Activated T-helper 1 cell treated with anti-CD3 and anti-CD28 coated beads, Interleukin-2, amount 50 U/mL, for 16 hours (primary cell): ENCODE measurements at regions not wholly inside any gene's neighbourhood (a gene's known extent, or its start where the extent isn't known, plus 50 kb on each side); places are given as distances from the start of the nearest gene placed in this dataset.

Experiments
- DNase-seq, 2 donors: peaks; one replicate each; pipeline ENCODE4 v3.0.0-alpha.2; 2020; ENCODE audit warnings: low read depth in 1 of 2, low spot score in 1 of 2

DNA sequence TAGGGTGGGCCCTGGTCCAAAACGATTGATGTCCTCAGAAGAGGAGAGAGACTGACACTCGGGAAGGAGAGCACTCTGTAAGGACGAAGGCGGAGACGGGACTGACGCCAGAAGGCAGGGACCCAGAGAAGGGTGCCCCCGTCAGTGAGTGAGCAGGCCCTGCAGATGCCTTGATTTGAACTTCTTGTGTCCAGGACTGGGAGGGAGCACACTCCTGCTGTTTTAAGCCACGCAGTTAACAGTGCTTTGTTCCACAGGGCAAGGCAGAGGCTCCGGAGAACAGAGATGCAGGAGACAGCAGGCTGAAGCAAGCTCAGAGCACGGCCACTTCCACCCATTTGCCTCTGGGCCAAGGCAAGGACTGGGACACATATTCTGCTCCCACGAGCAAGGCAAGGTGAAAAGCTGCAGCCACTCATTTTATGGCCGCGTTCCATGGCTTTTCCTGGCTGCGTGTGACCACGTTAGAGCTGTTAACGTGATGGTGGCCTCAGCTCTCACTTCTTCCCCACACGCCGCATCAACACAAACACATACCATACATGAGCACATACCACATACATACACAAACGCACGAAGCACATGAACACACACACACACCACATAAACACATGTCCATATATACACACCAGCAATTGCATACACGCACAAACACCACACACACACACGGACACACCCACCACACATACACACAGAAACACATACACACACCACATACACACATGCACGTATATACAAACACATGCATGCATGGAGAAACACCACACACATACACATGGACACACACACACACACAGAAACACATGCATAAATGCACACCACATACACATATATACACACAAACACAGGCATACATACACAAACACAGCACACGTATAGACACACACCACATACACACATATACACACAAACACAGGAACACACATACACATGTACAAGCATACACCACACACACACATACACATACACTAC lies 521.0 kb upstream of the MYT1L start:
- no peak for DNase-seq

DNA sequence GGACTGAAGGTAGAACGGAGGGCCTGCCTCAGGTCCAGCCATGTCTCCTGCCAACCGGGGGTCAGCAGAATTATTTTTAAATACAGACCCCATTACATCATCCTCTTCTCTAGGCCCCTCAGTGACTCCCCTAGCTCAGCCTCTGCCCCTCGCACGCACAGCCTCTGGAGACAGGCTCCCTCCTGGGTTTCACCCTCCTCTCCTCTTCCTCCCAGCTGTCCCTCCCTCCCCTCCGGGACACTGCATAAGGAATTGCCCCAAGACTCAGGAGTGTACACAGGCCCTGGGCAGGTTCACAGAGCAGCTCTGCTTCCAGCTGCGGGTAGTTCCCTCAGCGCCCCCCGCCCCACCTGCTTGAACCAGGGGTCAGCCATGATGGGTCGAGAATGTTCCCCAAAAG lies 520.2 kb upstream of the MYT1L start:
- DNase-seq: no peak

DNA sequence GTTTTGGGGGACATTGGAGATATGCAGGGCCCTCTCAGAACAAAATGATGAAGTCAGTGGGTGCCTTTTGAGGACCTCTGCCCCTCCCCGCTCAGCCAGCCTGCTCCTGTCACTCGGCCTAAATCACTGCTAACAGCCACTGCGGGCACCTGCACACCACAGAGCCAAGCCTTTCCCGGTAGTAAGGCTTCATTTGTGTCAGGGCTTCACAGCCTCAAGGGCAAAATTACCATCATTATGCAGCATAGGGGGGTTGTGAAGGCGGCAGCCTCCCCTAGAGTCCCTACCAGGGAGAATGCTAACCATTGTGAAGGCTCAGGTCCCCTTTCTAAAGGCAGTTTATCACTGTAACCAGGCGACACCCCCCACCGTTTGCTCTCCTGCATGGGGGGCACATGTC lies 519.8 kb upstream of the MYT1L start:
- DNase-seq: no peak

DNA sequence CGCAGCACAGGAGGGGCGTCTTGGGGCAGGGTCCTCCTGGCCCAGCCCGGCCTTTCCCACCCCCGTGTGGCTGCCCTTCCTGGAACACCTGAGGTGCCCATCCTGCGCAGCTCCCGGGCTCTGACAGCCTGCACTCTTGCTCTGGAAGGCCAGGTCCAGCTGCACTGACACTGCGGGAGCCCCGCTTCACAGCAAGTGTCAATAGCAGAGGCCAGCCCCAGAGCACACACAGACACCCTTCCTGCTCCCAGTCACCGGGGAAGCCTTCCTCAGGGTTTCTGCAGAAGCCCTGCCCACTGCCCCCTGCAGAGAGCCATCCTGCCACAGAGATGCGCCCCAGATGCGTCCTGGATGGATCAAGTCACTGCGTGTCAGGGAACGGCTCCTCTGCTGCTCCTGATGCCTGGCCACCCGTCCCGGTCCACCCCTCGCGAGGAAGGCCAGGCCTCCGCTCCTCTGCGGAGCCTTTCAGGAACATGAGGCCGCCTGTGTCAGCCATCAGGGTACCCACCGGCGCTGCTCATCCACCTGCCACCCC lies 519.2 kb upstream of the MYT1L start:
- no peak for DNase-seq

DNA sequence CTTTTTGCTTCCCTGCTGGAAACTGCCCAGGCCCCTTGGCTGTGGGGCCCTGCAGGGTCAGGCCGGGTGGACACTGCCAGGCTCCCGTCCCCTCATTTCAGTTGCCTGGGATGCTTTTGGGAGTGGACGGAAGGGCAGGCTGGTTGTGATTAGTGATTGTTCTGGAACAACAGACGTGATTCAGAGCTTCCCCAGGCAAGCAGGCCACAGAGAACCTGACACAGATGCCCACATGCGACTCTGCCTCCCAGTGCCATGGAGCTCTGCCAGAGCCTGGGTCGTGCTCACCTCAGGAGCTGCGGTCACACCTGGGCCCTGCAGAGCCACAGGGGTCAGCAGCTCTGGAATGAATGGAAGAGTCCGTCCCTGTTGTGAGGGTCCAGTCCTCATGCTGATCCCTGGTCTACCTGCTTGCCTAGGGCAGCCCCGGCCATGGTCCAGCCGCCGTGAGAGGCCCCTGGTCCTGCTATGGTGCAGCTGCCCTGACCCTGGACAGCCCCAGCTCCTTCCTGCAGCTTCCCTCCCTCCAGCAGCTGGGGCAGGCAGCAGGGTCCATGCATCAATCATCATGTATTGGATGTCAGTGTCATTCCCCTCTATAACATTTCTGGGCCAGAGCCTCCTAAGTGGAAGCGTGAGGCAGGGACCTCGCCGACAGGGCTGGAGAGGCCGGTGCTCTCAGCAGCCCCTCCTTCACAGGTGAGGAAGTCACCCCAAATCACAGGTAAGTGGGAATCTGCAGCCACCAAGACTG lies 518.6 kb upstream of the MYT1L start:
- no peak for DNase-seq

DNA sequence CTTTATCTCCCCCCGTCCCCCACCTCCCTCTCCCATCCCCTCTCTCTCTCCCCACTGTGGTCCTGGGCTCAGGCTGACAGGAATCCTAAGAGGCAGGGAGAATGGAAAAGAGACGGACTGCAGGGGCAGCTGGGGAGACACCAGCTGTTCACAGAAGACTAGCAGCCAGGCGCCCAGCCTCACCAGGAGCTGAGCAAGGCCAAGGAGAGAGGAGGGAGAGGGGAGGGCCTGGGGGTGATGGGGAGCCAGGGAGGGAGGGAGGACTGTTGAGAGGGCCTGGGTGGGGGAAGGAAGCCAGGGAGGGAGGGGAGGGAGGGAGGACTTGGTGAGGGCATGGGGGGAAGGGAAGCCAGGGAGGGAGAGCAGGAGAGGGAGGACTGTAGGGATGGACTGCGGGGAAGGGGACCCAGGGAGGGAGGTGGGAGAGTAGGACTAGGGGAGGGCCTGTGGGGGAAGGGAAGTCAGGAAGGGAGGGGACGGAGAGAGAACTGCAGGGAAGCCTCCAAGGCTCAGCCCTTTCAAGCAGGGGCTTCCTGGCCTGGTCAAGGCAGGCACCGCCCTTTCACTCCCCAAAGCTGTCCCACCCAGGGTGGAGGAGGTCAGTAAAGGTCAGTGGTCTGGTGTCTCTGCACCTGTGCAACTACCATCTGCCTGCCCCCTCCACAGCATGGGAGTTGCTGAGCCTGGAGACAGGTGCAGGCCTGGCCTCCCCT lies 517.7 kb upstream of the MYT1L start:
- DNase-seq: no peak

DNA sequence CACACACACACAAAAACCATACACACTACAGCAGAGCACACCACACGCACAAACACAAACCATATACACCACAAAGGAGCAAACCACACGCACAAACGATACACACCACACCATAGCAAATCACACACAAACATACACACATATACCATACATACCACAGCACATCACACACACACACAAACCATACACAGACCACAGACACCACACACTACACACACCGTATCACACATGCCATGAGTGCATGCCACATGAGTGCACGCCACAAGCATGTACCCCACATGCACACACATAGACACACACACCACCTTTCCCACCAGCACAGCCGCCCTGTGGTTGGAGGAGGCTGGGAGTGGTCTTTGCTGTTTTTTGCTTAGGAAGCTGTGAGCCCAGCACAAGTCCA lies 517.1 kb upstream of the MYT1L start:
- DNase-seq: no peak

DNA sequence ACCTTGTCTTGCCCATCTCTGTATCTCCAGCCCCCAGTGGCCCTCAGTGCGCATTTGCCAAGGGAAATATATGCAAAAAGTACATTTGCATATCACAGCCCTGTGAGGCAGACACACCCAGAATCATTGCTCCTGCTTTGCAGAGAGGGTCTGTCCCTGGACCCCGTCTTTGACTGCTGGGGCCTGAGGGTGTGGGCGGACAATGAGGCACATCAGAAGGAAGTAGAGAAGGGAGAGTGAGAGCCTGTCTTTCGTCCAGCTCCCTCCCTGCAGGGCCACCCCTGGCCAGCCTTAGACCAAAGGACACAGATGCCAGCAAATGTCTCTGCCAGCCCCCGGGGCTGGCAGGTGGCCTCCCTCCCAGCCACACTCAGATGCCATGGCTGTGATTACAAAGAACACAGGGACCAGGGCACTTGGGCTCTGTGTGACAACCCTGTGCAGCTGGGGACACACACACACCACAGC lies 516.2 kb upstream of the MYT1L start:
- no peak for DNase-seq

DNA sequence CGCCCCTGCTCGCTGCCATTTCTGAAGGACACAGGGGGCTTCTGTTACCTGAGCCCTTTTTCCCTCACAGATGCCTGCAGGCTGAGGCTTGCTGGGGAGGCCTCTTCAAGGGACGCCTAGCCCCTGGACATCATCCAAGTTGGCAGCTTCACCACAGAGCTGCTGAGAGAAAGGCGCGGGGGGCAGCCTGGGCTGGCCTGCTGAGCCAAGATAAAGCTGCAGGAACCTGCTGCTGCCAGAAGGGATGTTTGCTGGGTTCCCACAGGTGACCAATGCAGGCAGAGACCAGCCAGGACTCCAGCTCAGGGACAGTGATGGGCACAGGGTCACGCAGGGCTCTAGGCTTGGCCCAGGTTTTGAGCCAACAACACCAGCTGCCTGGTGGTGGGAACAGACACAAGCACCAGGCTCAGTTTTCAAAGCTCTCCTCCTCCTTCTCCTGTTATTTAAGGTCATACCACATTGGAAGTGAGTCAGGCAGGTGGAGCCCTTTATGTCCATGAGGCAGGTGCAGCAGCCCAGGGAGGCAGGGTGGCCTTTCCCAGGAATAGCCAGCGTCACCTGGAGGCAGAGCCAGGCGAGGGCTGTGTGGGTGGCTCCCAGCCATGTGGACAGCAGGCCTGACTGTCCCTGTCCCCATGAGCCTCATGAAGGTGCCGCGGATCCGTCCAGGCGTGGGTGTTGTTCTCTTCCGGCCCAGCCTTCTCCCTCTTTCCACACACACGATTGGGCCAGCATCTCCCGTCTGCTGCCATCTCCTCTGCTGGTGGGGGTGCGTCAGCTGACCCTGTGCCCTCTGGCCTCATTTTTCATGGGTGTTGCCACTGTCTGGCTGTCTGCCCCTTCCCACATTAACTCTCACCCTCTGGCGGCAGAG lies 515.5 kb upstream of the MYT1L start:
- DNase-seq: no peak

DNA sequence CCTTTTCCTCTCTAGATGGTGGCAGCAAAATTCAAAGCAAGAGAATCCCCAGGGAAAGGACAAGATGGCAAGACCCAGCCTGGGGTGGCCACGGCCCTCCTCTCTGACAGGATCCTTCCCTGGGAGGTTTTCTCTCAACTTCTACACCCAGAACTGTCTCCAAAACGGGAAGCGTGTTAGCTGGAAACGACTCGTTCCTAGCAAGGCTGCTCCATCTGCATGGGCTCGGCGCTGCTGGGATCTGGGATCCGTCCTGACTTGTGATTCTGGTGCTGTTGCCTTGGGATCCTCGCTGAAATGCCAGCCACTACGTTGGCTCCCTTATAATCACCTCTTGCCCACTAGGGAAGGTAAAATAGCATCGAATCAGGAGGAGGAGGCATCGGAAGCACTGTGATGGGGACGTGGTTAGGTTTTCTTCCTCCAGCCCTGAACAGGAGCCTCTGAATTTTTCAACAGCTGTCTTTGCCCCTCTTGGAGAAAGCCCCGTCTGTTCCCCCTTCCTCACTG lies 514.8 kb upstream of the MYT1L start:
- DNase-seq: no peak

DNA sequence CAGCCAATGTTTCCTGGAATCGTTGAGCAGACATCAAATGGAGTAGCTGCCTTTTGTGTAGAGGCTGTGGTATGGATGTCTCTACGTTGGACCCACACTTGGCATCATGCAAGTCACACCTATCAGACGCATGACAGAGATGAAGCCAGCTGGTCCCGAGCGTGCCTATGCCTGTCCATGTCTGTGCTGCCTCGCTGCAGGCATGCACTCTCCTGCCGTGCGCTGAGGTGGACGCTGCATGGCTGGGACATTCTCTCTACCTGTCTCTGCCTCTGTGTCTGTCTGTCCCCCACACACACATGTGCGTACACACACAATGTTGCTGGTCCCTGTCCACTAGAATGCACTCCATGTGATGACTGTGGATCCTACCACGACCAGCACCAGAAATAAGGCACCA lies 514.2 kb upstream of the MYT1L start:
- no peak for DNase-seq

DNA sequence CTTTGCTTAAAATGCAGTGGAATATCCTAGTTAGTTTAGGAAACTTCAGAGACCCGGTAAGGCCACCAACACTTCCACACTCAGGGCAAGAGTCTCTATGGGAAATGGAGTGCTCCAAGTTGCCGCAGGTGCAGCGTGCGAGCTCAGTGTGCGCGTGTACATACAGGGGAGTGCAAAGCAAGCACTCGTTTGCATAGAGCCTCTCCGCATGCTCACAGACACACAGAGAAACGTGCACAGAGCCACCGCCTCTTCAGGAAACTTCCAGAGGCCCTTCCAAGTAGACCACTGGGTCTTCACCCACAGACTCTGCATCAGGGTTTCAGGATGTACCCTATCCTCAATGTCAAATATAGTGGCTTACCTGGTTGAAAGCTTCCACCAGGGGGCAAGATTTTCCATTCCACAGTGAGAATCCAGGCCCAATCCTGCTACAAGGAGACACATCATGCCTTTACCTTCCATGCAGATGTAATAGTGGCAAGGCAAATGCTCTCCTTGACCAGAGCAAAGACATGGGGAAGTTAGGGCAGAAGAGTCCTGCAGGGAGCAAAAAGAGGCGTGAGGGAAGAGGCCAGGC lies 513.0 kb upstream of the MYT1L start:
- no peak for DNase-seq

DNA sequence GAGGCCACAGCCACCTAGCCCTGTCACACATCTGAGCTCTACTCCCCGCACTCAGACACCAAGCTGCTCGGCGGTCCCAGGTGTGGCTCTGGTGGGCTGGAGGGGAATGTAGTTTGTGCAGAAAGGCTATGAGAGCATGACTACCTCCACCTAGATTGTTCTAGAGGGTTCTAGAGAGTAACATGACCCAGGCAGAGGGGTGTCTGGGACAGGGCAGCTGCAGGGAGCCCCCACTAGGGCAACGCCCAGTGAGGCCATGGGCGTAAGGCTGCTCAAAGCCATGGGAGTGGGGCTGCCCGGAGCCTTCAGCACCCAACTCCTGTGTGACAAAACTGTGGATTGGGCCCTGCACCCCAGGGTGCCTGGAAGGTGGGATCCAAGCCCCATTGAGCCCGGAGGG lies 511.4 kb upstream of the MYT1L start:
- no peak for DNase-seq

DNA sequence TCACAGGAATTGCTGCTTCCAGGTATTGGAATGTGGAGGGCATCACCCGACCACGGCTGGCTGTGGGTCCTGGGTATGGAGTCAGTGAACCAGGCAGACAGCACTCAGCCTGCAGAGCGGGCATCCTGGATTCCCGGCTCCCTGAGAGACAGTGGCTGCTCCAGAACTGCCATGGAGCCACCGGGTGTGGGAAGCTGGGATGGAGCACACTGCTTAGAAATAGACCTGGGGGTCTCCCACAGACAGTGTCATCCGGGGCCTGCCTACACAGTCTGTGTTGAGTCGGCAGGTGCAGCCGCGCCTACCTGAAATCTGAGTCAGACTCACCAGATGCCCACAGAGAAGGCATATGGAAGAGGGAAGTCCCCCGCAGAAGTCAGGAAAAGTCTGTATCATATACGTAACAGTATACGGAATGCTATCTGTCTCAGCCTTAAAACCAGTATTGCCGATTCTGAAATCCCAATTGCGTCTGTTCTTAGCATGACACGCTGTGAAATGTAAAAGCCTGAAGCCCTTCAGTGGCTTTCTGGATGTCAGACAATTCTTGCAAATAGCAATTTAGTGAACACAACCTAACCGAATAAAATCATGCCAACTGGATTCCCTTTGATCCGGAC lies 509.7 kb upstream of the MYT1L start:
- DNase-seq: no peak

DNA sequence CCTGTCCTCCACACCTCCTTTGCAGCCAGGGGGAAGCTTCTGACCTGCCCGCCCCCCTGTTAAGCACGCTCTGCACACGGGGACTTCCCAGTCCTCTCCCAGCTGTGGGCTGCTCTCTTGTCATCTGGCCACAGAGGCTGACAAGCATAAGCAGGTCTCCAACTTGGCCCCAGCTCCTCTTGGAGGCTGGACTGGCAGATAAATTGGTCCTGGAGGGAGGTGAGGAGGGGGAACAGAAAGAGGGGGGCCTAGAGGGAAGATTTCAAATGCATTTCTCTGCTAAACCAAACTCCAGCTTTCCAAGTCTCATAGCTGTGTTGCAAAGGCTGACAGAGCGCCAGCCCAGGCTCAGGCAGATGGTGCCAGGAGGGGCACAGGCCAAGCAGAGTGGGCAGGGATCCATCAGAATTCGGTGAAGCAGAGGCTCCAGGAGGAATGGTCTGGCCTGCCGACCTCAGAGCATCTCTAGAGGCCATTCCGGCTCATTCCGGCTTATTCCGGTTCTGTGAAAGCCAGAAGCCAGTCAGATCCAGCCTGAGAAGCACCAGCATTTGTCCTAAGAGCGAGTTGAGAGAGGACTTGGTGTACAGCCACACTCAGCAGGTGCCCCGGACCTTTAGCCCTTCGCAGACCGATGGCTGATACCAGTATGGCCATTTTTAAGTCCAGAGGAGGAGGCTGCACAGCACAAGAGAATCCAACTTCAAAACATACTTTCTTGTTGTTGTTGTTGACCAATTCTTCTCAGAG lies 508.9 kb upstream of the MYT1L start:
- no peak for DNase-seq

DNA sequence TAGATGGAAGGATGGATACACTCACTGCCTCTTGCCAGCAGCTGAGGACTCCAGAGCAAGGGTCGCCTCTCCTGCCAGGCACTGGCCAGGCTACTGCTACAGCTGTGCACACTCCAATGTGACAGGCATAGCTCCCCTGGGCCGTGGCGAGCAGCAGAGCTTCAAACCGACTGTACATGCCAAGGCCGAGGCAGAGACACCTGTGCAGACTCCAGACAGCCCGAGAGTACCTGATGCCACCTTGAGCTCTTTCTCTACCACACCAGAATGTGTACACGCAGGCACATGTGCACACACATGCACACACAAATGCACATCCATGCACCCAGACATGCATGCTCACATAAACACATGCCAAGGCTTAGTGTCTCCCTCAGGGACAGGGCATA lies 508.3 kb upstream of the MYT1L start:
- no peak for DNase-seq

DNA sequence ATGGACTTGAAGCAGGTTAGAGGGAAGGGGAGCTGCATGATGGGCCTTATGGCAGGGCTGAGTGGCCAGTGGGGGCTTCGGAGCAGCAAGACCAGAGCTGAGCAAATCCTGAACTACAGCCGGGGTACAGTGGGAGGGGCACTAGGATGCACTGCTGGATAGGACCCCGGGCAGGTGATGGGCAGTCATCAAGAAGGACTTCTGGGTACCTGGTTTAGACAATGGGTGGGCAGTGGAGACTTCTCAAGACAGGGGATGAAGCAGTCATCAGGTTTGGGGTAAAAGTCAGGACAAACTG lies 507.4 kb upstream of the MYT1L start:
- DNase-seq: no peak

DNA sequence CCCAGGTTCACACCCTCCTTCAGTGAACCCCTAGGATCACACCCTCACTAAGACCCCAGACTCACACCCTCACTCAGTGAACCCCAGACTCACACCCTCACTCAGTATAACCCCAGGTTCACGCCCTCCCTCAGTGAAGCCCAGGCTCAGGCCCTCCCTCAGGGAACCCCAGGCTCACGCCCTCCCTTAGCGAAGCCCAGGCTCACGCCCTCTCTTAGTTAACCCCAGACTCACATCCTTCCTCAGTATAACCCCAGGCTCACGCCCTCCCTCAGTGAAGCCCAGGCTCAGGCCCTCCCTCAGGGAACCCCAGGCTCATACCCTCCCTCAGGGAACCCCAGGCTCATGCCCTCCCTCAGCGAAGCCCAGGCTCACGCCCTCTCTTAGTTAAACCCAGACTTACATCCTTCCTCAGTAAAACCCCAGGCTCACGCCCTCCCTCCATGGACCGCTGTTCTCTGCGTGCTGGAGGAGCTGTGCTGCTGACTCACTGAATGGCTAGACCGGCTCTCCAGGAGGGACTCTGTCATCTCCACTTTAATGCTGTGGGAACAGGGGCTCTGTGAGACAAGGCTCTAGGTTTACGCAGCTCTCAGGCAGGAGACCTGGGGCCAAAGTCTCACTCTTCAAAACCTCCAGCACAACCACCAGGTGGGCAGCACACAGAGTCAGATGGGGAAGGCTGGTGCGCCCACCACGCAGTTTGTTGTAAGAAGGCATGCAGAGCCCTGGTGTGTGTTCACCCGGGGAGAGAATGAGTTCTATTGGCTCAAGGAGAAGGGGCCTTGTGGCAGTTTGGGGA lies 506.9 kb upstream of the MYT1L start:
- DNase-seq: no peak
